A673 (cell line): ENCODE measurements at regions not wholly inside any gene's neighbourhood (a gene's known extent, or its start where the extent isn't known, plus 50 kb on each side); places are given as distances from the start of the nearest gene placed in this dataset.
A peak's percentile ranks its signal among the peaks of the same experiment; 100 is the strongest.

ENCODE experiments used
- BruUV-seq: library from RNA; stranded (reverse); fragments of 400-500 nt; replicated peaks from 2 replicates; lab custom pipeline; 2021; lab: Mats Ljungman, UMichigan
- CTCF ChIA-PET: fragments of 300-600 bp; sonication (Branson Sonifier 250); formaldehyde crosslinking; loops from one replicate; lab custom pipeline; 2022; ENCODE audit warnings: antibody characterized with exemption; lab: Charles Lee
- POLR2A ChIA-PET: fragments of 300-600 bp; sonication (Branson Sonifier 250); formaldehyde crosslinking; loops from one replicate; lab custom pipeline; 2022; ENCODE audit warnings: antibody characterized with exemption; ENCODE audit not compliant: low non-redundant PET; lab: Charles Lee
- DNase-seq: peaks from one replicate; pipeline ENCODE4 v3.0.0-alpha.2; 2015; ENCODE audit warnings: low spot score
- H3K27ac ChIP-seq: fragments of 200-600 bp; sonication (generic); 2 replicates; pipeline ENCODE4 v1.5.1; 2016; ENCODE audit warnings: mixed run types, low read depth, mild to moderate bottlenecking, mixed read lengths, antibody characterized with exemption, low read length; ENCODE audit not compliant: poor library complexity, severe bottlenecking
- H3K27me3 ChIP-seq: fragments of 200-600 bp; sonication (generic); replicated peaks from 2 replicates; pipeline ENCODE4 v1.6.1; 2017; ENCODE audit warnings: mixed run types, low read depth, mild to moderate bottlenecking, mixed read lengths, antibody characterized with exemption, low read length; ENCODE audit not compliant: insufficient read depth, poor library complexity
- H3K36me3 ChIP-seq: fragments of 200-600 bp; sonication (generic); 2 replicates; pipeline ENCODE4 v1.6.1; 2016; ENCODE audit warnings: mixed run types, mild to moderate bottlenecking, mixed read lengths, antibody characterized with exemption, low read length; ENCODE audit not compliant: insufficient read depth, poor library complexity, severe bottlenecking
- H3K4me1 ChIP-seq: fragments of 200-600 bp; sonication (generic); 2 replicates; pipeline ENCODE4 v1.6.1; 2017; ENCODE audit warnings: mixed run types, mild to moderate bottlenecking, mixed read lengths, antibody characterized with exemption, low read length; ENCODE audit not compliant: insufficient read depth, poor library complexity, severe bottlenecking
- H3K4me3 ChIP-seq: fragments of 200-600 bp; sonication (generic); 2 replicates; pipeline ENCODE4 v1.5.1; 2016; ENCODE audit warnings: low read depth, mixed run types, mild to moderate bottlenecking, mixed read lengths, low read length; ENCODE audit not compliant: poor library complexity, severe bottlenecking
- H3K9me3 ChIP-seq: fragments of 200-600 bp; sonication (generic); 2 replicates; pipeline ENCODE4 v1.6.1; 2016; ENCODE audit warnings: mixed run types, low read depth, mild to moderate bottlenecking, mixed read lengths, antibody characterized with exemption, low read length; ENCODE audit not compliant: poor library complexity, severe bottlenecking
- EZH2 ChIP-seq: fragments of 200-600 bp; sonication (generic); IDR thresholded peaks from 2 replicates; pipeline ENCODE4 v1.6.1; 2017; ENCODE audit warnings: borderline replicate concordance, low read depth, mild to moderate bottlenecking, mixed read lengths, antibody characterized with exemption, low read length; ENCODE audit not compliant: poor library complexity, severe bottlenecking
- intact Hi-C: fragments of 100-400 bp; cut with micrococcal nuclease; formaldehyde crosslinking; loops from one replicate; pipeline ENCODE4 v1.10.0; 2022; ENCODE audit not compliant: unreplicated experiment
- TF ChIP-seq, protein P1 (sequence below): fragments of 300-800, 200-600 bp; sonication (generic); conservative IDR thresholded peaks from 2 replicates; pipeline ENCODE4 v1.5.1; 2017; ENCODE audit warnings: low read depth, mild to moderate bottlenecking, antibody characterized with exemption, low read length, moderate library complexity, mixed read lengths

DNA sequence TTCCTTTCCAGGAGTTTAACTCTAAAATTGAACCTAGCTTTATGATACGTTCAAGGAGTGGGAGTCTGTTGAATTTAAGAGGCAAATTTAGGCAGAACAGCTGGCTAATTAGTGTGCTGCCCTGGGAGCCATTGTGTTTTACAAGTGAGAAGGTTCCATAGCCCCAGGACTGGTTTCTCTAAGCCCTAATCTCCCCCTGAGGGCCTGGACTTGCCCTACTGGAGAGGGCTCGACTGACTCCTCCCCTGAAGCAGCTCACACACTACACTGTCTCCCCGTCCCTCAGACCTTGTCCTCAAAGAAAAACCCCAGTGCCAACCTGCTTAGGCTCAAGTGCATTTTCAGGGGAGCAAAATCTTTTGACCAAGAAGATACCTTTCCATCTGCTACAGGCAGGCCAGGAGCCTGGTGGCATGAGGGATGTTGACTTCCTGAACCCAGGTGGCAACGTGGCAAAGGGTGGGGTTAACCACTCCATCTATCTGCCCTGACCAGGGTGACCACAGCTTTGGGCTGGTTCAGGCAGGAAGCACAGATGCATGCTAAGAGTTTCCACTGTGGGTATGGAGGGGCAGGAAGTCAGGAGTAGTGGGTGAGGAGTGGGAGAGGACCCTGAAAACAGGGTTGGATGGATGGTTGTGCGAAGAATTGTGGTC, 68.9 kb upstream of the CARD11 start:
- no peaks in the 10 kb centered on the region for H3K36me3 ChIP-seq
- intact Hi-C loops, result no loop called here
- ChIA-PET POLR2A (no interaction called here), CTCF (no interaction called here)
- peaks cover 4% of the 10 kb centered on the region for H3K27me3 ChIP-seq
- no peaks in the 10 kb centered on the region for H3K9me3 ChIP-seq
- no peak for TF ChIP-seq EZH2
- TF ChIP-seq, protein P1, sequence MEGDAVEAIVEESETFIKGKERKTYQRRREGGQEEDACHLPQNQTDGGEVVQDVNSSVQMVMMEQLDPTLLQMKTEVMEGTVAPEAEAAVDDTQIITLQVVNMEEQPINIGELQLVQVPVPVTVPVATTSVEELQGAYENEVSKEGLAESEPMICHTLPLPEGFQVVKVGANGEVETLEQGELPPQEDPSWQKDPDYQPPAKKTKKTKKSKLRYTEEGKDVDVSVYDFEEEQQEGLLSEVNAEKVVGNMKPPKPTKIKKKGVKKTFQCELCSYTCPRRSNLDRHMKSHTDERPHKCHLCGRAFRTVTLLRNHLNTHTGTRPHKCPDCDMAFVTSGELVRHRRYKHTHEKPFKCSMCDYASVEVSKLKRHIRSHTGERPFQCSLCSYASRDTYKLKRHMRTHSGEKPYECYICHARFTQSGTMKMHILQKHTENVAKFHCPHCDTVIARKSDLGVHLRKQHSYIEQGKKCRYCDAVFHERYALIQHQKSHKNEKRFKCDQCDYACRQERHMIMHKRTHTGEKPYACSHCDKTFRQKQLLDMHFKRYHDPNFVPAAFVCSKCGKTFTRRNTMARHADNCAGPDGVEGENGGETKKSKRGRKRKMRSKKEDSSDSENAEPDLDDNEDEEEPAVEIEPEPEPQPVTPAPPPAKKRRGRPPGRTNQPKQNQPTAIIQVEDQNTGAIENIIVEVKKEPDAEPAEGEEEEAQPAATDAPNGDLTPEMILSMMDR, result no peak
- H3K27ac ChIP-seq, result no peak overlapping the region
- no TSS peak for BruUV-seq
- H3K4me3 ChIP-seq, result no peak overlapping the region
- H3K4me1 ChIP-seq, result no peaks in the 10 kb centered on the region
- peak; percentile 15 for DNase-seq

- TF ChIP-seq, protein P1, result no peak
- no peak for TF ChIP-seq EZH2
- intact Hi-C loops, result no loop called here
- POLR2A ChIA-PET, result interaction anchor here (0.6 kb wide), 1 partner anchor 26 kb away, joined by 6 read pairs; no protein-coding TSS in a partner anchor
Observed at GRCh38 chr7:3114917-3115316, 71.2 kb upstream of the CARD11 start.

DNA sequence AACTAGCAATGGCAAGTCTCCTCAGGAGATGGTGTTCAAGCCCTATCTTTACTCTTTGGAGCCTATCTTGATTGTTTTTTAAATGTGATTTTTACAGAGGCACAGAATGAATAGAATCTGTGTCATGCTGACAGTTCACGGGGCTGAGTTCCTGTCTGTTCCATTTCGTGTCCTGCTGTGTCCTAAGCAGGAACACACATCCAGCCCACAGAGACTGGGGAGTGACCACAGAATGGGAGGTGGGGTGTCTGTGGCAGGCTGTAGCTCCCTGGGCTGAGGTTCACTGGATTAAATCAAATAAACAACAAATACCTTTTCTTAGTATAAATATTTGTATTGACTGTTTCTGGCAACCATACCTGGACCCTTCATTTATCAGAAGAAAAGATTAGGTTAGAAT, 73.4 kb upstream of the CARD11 start:
- BruUV-seq, result no TSS peak
- ChIA-PET POLR2A (no interaction called here), CTCF (no interaction called here)
- Histone ChIP-seq H3K27ac (no peak overlapping the region), H3K4me1 (no peaks in the 10 kb centered on the region), H3K4me3 (no peak overlapping the region), H3K27me3 (peaks cover 9% of the 10 kb centered on the region), H3K9me3 (peaks cover 5% of the 10 kb centered on the region), H3K36me3 (no peaks in the 10 kb centered on the region)
- intact Hi-C loops, result no loop called here
- DNase-seq, result no peak
- no peak for TF ChIP-seq EZH2

More at GRCh38 chr7:3114917-3115316, 71.2 kb upstream of the CARD11 start:
- CTCF ChIA-PET, result no interaction called here
- H3K36me3 ChIP-seq, result no peaks in the 10 kb centered on the region
- H3K4me3 ChIP-seq, result no peak overlapping the region
- DNase-seq, result no peak
- no peak overlapping the region for H3K27ac ChIP-seq
- no peaks in the 10 kb centered on the region for H3K9me3 ChIP-seq
- no TSS peak for BruUV-seq
- no peaks in the 10 kb centered on the region for H3K4me1 ChIP-seq
- H3K27me3 ChIP-seq, result peaks cover 12% of the 10 kb centered on the region
